Left lung (tissue), 4 donors: ENCODE measurements at regions not wholly inside any gene's neighbourhood (a gene's known extent, or its start where the extent isn't known, plus 50 kb on each side); places are given as distances from the start of the nearest gene placed in this dataset.

Experiments
- ATAC-seq: fragments of 200-7000 bp; cut with Tn5 transposase; one replicate; pipeline ENCODE4 v1.9.1; 2020; ENCODE audit warnings: moderate library complexity
- DNase-seq, 4 donors: peaks; one replicate each; pipeline ENCODE4 v3.0.0-alpha.2; 2013 to 2020
- H3K27ac ChIP-seq, 2 donors: fragments of 200-600 bp; sonication (generic) in 1 of 2; one replicate each; pipeline versions ENCODE4 v1.5.0 to v1.8.0; 2020 to 2021
- H3K27me3 ChIP-seq, 2 donors: fragments of 200-600 bp; sonication (generic) in 1 of 2; one replicate each; pipeline versions ENCODE4 v1.5.0 to v1.8.0; 2020 to 2021
- H3K36me3 ChIP-seq, 2 donors: fragments of 200-600 bp; sonication (generic) in 1 of 2; one replicate each; pipeline versions ENCODE4 v1.5.0 to v1.8.0; 2020 to 2021
- H3K4me1 ChIP-seq, 2 donors: fragments of 200-600 bp; one replicate each; pipeline ENCODE4 v1.8.0; 2021
- H3K4me3 ChIP-seq, 2 donors: fragments of 200-600 bp; sonication (generic) in 1 of 2; one replicate each; pipeline versions ENCODE4 v1.5.0 to v1.8.0; 2020 to 2021; ENCODE audit warnings: mild to moderate bottlenecking in 1 of 2
- H3K9me3 ChIP-seq, 2 donors: fragments of 200-600 bp; sonication (generic) in 1 of 2; one replicate each; pipeline versions ENCODE4 v1.5.0 to v1.8.0; 2020 to 2021
- CTCF ChIP-seq, 2 donors: fragments of 200-600 bp; sonication (generic) in 1 of 2; IDR thresholded peaks; one replicate each; pipeline versions ENCODE4 v1.5.0 to v1.8.0; 2021; ENCODE audit warnings: antibody characterized with exemption in 2 of 2
- intact Hi-C, 2 donors: fragments of 100-400 bp; cut with DNase I; formaldehyde crosslinking; loops; one replicate each; pipeline versions ENCODE4 v1.11.2 to v1.14.2; 2022
- donor health status: DM: no; HTN: yes; CAD: no.
- donor health status: DM: no; HTN: no; CAD: no.

GRCh38 chr13:75154331-75154730 is 327.6 kb downstream of the TBC1D4 start:
- Histone ChIP-seq H3K27ac (no peak overlapping the region), H3K4me1 (no peaks in the 10 kb centered on the region), H3K9me3 (peaks cover 0 to 2% of the 10 kb centered on the region in 2 donors), H3K36me3 (no peaks in the 10 kb centered on the region), H3K4me3 (no peak overlapping the region), H3K27me3 (no peaks in the 10 kb centered on the region)
- DNase-seq: no peak
- intact Hi-C loops: no loop called here
- ATAC-seq: no peak
- TF ChIP-seq CTCF (IDR thresholded peaks at IDR 0.05): no peak

- Histone ChIP-seq H3K27ac (no peak overlapping the region), H3K36me3 (no peaks in the 10 kb centered on the region), H3K27me3 (no peaks in the 10 kb centered on the region), H3K9me3 (peaks cover 0 to 2% of the 10 kb centered on the region in 2 donors), H3K4me3 (no peak overlapping the region), H3K4me1 (no peaks in the 10 kb centered on the region)
- no peak for ATAC-seq
- TF ChIP-seq CTCF (IDR thresholded peaks at IDR 0.05): no peak
- intact Hi-C loops: no loop called here
- DNase-seq: no peak
Measured at GRCh38 chr13:75153834-75154233, 328.1 kb downstream of the TBC1D4 start.

- TF ChIP-seq CTCF (IDR thresholded peaks at IDR 0.05): no peak
- intact Hi-C loops: no loop called here
- H3K4me1 ChIP-seq: no peaks in the 10 kb centered on the region
Measured at GRCh38 chr13:75153386-75153785, 328.6 kb downstream of the TBC1D4 start.

GRCh38 chr13:75151081-75151643 is 330.8 kb downstream of the TBC1D4 start:
- peaks cover 0 to 2% of the 10 kb centered on the region in 2 donors for H3K9me3 ChIP-seq
- H3K4me3 ChIP-seq: no peak overlapping the region
- H3K4me1 ChIP-seq: no peaks in the 10 kb centered on the region
- no peak overlapping the region for H3K27ac ChIP-seq
- intact Hi-C loops: no loop called here
- no peaks in the 10 kb centered on the region for H3K36me3 ChIP-seq
- no peaks in the 10 kb centered on the region for H3K27me3 ChIP-seq
- ATAC-seq: no peak
- no peak for DNase-seq
- TF ChIP-seq CTCF (IDR thresholded peaks at IDR 0.05): no peak

More at GRCh38 chr13:75153386-75153785, 328.6 kb downstream of the TBC1D4 start:
- Histone ChIP-seq H3K4me3 (no peak overlapping the region), H3K27me3 (no peaks in the 10 kb centered on the region), H3K9me3 (peaks cover 0 to 2% of the 10 kb centered on the region in 2 donors), H3K36me3 (no peaks in the 10 kb centered on the region), H3K27ac (no peak overlapping the region)
- DNase-seq (no peak), ATAC-seq (no peak)

GRCh38 chr13:75149776-75150175 is 332.2 kb downstream of the TBC1D4 start:
- DNase-seq: no peak
- H3K4me3 ChIP-seq: no peak overlapping the region
- peaks cover 0 to 2% of the 10 kb centered on the region in 2 donors for H3K9me3 ChIP-seq
- H3K4me1 ChIP-seq: no peaks in the 10 kb centered on the region
- TF ChIP-seq CTCF (IDR thresholded peaks at IDR 0.05): no peak
- no peaks in the 10 kb centered on the region for H3K27me3 ChIP-seq
- ATAC-seq: no peak
- H3K36me3 ChIP-seq: no peaks in the 10 kb centered on the region
- no peak overlapping the region for H3K27ac ChIP-seq
- intact Hi-C loops: no loop called here
